HT-29 (cell line): ENCODE measurements at regions not wholly inside any gene's neighbourhood (a gene's known extent, or its start where the extent isn't known, plus 50 kb on each side); places are given as distances from the start of the nearest gene placed in this dataset.

ENCODE experiments used
- DNase-seq: peaks from one replicate; pipeline ENCODE4 v3.0.0-alpha.2; 2015; ENCODE audit warnings: low spot score

DNA sequence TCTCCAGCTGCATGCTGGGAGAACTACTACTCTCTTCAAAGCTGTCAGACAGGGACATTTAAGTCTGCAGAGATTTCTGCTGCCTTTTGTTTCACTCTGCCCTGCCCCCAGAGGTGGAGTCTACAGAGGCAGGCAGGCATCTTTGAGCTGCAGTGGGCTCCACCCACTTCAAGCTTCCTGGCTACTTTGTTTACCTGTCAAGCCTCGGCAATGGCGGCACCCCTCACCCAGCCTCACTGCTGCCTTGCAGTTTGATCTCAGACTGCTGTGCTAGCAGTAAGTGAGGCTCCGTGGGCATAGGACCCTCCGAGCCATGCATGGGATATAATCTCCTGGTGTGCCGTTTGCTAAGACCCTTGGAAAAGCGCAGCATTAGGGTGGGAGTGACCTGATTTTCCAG lies 61.7 kb downstream of the DMRTA1 start:
- DNase-seq, result peak; percentile 50

- DNase-seq, result peak; percentile 38
Observed at GRCh38 chr9:22508790-22509189, 62.2 kb downstream of the DMRTA1 start.

GRCh38 chr9:22512495-22512894 lies 65.9 kb downstream of the DMRTA1 start:
- DNase-seq, result no peak

GRCh38 chr9:22514871-22515270 lies 68.2 kb downstream of the DMRTA1 start:
- no peak for DNase-seq

GRCh38 chr9:22522206-22522740 lies 75.6 kb downstream of the DMRTA1 start:
- DNase-seq, result no peak

DNA sequence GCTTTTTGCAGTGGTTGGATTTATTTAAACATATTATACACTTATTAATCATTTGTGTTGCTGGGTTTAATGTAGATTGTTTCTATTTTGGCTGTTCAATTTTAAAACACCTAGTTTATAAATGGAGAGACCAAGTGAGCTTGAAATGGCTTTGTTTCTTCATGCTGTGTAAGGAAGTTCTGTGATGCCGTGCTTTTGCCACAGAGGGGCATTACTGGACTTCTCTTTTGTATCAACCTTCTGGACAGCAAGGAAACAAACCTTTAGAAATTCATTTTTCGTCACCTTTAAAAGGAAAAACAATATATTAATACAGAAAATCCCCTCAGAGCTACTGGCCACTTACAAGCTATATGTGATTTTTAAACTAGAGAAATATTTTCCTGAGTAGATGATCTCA lies 81.9 kb downstream of the DMRTA1 start:
- DNase-seq, result no peak

GRCh38 chr9:22529426-22530199 lies 83.0 kb downstream of the DMRTA1 start:
- DNase-seq, result no peak

DNA sequence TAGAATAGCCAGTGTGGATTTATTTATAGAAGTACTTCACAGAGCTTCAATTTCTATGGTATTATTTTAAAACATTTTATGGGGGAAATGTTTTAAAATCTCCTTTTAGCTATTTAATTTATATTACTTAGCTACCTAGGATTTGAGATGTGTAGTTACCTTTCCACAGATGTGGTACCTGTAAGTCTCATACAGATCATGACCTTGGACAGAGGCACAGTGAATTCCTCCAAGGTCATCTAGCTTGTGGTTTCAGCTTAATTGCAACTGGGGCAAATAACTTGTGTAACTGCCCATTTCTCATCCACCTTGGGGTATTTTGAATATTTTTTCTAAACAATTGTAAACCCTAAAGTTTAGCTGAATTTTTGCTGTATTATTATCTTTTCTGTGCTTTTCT lies 89.2 kb downstream of the DMRTA1 start:
- DNase-seq, result no peak

DNA sequence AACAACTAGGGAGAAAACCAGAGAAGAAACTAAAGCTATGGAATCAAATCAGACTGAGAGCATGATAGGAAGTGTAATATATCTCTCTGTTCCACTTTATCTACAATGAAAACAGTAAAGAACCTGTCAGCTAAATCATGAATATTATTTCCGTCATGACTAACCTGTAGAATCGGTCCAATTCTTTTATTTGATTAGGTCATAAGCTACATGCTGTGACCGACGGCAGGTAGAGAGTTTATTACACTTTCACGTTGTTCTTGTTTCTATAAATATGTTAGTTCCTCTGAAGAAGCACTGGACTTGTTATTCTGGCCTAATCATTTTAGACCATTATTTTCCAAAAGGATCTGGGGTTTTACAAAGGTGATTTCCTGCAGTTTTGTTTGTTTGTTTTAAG lies 91.1 kb downstream of the DMRTA1 start:
- DNase-seq, result no peak

DNA sequence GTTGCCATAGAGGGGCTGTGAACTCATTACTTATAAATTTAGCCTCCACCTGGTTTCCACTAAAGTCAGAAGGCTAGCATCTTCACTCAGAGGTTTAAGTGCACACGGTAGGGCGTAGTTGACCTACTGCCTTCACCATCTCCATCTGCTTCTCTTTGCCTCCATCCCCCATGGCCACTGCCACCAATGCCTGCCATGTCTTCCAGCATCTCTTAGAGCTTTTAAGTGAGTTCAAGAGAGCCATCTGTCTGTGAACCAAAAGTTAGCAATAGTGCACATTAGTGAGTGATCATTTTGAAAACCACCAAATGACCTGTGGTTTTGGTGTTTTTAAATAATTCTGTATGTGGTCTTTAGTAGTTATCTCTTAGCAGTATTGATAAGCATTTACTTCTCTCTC lies 102.0 kb downstream of the DMRTA1 start:
- DNase-seq, result no peak

DNA sequence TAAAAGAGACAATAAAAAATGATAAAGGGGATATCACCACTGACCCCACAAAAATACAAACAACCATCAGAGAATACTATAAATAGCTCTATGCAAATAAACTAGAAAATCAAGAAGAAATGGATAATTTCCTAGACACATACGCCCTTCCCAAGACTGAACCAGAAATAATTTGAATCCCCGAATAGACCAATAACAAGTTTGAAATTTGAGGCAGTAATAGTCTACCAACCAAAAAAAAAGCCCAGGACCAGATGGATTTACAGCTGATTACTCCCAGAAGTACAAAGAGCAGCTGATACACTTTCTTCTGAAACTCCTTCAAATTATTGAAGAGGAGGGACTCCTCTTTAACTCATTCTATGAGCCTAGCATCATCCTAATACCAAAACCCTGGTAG lies 128.1 kb downstream of the DMRTA1 start:
- DNase-seq, result no peak

DNA sequence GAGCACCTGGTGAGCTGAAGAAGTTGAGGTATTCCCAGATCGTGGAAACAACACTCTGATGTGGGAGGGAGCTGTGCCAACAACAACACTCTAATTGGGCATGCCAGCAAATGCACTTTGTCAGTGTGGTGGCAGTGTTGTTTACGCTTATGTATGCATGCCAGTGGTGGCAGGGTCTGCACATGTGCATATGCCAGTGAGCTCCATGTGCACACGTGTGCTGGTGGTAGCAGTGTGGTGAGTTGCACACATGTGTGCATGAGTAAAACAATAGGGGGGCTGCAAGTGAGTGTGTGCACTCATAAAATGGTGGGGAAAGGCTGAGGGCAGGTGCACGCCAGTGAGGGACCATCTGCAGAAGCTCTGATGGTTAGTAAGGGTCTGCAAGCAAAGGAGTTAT lies 134.2 kb downstream of the DMRTA1 start:
- DNase-seq, result no peak

DNA sequence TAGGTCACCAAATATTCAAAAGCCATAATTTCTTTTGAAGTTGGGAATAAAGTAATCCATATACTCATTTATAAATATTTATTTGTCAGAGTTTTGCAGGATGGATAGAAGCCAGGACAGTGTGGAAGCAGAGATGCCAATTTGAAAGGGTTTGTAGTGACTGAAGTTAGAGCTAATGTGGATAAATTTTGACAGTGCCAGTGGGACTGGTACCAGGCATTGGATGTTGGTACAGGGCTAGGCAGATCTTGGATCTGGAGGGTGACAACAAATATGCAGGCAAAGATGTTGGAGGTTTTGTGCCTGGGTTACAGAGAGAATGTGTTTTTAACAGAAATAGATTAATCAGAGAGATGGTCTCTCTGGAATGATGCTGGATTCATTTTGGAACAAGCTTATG lies 135.6 kb downstream of the DMRTA1 start:
- no peak for DNase-seq

- DNase-seq, result no peak
Observed at GRCh38 chr9:22588918-22589317, 142.3 kb downstream of the DMRTA1 start.

GRCh38 chr9:22590336-22591033 lies 143.9 kb downstream of the DMRTA1 start:
- DNase-seq, result no peak

DNA sequence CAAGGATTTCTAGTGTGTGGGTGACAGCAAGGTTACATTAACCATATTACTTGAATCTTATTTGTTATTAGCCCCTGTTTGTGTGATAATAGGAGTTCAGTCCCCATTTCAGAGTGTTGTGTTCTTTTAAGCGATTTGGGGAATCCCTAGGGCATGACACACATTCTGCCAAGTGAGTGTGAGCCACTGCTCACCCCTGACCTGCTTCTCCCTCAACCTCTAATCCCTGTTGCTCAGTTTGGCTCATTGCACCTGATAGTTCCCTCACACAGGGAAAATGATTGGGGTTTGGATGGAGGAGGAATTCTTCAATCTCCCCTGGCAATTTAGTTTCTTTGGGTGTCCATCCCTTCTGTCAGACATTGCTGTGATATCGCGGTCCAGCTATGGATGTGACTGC lies 149.2 kb downstream of the DMRTA1 start:
- DNase-seq, result no peak

DNA sequence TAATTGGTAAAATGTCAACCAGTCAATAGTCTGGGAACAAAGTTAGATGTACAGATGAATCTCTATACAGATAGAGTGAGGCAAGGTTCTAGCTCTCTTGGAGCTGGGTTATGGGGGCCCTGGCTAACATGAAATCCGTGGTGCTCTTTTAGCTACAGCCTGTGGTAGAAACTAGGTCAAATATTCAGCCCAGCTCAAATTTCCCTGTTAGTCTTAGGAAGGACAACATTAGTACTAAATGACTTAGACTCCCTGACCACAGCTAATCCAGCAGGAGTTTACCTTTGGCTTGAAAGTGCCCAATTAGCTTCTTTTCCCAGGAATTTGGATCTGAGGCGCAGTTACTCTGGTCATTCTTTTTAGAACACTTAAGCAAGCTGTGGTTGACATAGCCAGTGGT lies 170.5 kb downstream of the DMRTA1 start:
- DNase-seq, result no peak

GRCh38 chr9:22622815-22623214 lies 176.2 kb downstream of the DMRTA1 start:
- DNase-seq, result no peak

- DNase-seq, result no peak
Observed at GRCh38 chr9:22623236-22623635, 176.6 kb downstream of the DMRTA1 start.

- DNase-seq, result no peak
Observed at GRCh38 chr9:22625540-22625939, 178.9 kb downstream of the DMRTA1 start.

DNA sequence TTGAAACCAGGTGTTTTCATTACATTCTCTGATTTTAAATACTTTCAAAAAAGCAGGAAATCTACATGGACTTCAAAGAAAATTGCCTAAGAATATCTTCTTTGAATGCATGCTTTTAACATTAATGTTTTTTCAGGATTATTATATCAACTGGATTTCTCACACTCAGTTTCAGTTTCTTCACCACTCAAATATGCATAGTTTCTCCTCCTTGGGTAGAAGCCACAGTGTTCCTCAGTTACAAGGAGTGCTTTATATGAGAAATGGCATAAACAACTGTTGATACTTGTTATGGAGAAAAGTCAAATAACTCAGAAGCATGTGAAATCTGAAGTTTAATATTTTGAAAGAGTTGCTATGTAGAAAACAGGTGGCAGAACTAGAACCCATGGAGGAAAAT lies 196.9 kb downstream of the DMRTA1 start:
- no peak for DNase-seq

- DNase-seq, result no peak
Observed at GRCh38 chr9:22645893-22646292, 199.3 kb downstream of the DMRTA1 start.

DNA sequence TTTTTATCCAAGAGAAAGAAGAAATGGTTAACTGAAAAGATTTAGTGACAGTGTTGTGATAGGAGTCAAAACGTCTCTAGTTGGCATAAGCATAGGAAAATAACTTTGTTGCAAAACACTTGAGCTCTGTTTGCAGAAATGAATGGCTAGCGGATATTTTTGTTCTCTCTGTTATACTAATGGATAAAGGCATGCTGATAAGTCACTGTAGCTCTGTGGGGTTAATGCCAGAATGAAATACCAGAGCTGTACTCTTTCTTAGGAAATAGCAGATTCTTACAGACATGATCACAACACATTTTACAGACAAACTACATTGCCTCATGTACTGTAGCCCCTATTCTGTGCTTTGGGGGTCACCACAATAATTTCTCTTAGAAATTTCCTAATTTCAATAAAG lies 202.8 kb downstream of the DMRTA1 start:
- no peak for DNase-seq
